HepG2 (cell line): ENCODE measurements at regions not wholly inside any gene's neighbourhood (a gene's known extent, or its start where the extent isn't known, plus 50 kb on each side); places are given as distances from the start of the nearest gene placed in this dataset.

Experiments used
- ATAC-seq: fragments of 200-7000 bp; cut with Tn5 transposase; 3 replicates; pipeline ENCODE4 v1.9.1; 2020; ENCODE audit warnings: mild to moderate bottlenecking, moderate library complexity
- BruUV-seq: library from RNA; stranded (reverse); fragments of 400-500 nt; replicated peaks from 2 replicates; lab custom pipeline; 2021; lab: Mats Ljungman, UMichigan
- CTCF ChIA-PET: fragments of 300-600 bp; formaldehyde crosslinking; extraction: SDS; loops from one replicate; lab custom pipeline; 2021; ENCODE audit warnings: low total read pairs, inconsistent platforms, low intra/inter-chr PET ratio; lab: Yijun Ruan, JAX
- POLR2A ChIA-PET: fragments of 350-600 bp; sonication (Branson Sonifier 250); formaldehyde crosslinking; loops from one replicate; lab custom pipeline; 2020; ENCODE audit warnings: antibody characterized with exemption, inconsistent platforms; lab: Yijun Ruan, JAX
- DNase-seq: peaks from one replicate; pipeline ENCODE4 v3.0.0-alpha.2; 2015; ENCODE audit warnings: low spot score
- FAIRE-seq: peaks from 3 replicates; lab custom pipeline; 2011; peaks lifted over from hg19 to GRCh38; lab: Jason Lieb, UNC
- H2AFZ ChIP-seq: one replicate; pipeline ENCODE4 v1.6.1; 2011; ENCODE audit warnings: low read length, inconsistent platforms
- H3K27ac ChIP-seq: fragments of 300-600 bp; 3 replicates; pipeline ENCODE4 v1.8.0; 2011; ENCODE audit warnings: mixed run types, mild to moderate bottlenecking, mixed read lengths, low read length, inconsistent platforms; ENCODE audit not compliant: insufficient read depth; ENCODE audit errors: extremely low read length
- H3K27me3 ChIP-seq, 2 experiments: fragments of 200-600 bp in 1 of 2; 2 replicates in 1 of 2; 3 replicates in 1 of 2; pipeline versions ENCODE4 v1.6.0 to v1.8.0; 2011; ENCODE audit warnings: low read length in 2 of 2, mild to moderate bottlenecking in 2 of 2, moderate library complexity in 2 of 2, inconsistent platforms in 1 of 2; ENCODE audit not compliant: insufficient read depth in 2 of 2, control insufficient read depth in 1 of 2
- H3K36me3 ChIP-seq, 2 experiments: fragments of 200-600 bp in 1 of 2; replicated peaks in 1 of 2; 2 replicates in 1 of 2; 3 replicates in 1 of 2; pipeline versions ENCODE4 v1.5.1 to v1.8.0; 2011; ENCODE audit warnings: low read length in 2 of 2, inconsistent platforms in 1 of 2; ENCODE audit not compliant: insufficient read depth in 2 of 2, control insufficient read depth in 1 of 2
- H3K4me1 ChIP-seq: 2 replicates; pipeline ENCODE4 v1.5.1; 2012; ENCODE audit warnings: low read length, inconsistent platforms; ENCODE audit not compliant: insufficient read depth
- H3K4me2 ChIP-seq: 2 replicates; pipeline ENCODE4 v1.6.0; 2011; ENCODE audit warnings: low read depth, low read length, inconsistent platforms
- H3K4me3 ChIP-seq, 3 experiments: fragments of 200-600 bp in 1 of 3; sonication (generic), shearing (Covaris generic) in 1 of 3; replicated peaks in 1 of 3; 2 replicates each; pipeline ENCODE4 v1.5.1; 2011 to 2016; ENCODE audit warnings: low read length in 3 of 3, inconsistent platforms in 2 of 3, low read depth in 2 of 3, mild to moderate bottlenecking in 2 of 3, control low read depth in 1 of 3, mixed read lengths in 1 of 3; ENCODE audit not compliant: insufficient read depth in 1 of 3
- H3K79me2 ChIP-seq: one replicate; pipeline ENCODE4 v1.6.1; 2011; ENCODE audit warnings: low read length, inconsistent platforms; ENCODE audit not compliant: insufficient read depth
- H3K9ac ChIP-seq: 2 replicates; pipeline ENCODE4 v1.6.0; 2011; ENCODE audit warnings: mild to moderate bottlenecking, low read depth, low read length, inconsistent platforms; ENCODE audit not compliant: insufficient read depth
- H3K9me3 ChIP-seq: 2 replicates; pipeline ENCODE4 v1.5.1; 2012; ENCODE audit warnings: mild to moderate bottlenecking, low read length
- H4K20me1 ChIP-seq: 2 replicates; pipeline ENCODE4 v1.6.0; 2011; ENCODE audit warnings: inconsistent platforms, mild to moderate bottlenecking, low read length, moderate library complexity; ENCODE audit not compliant: insufficient read depth
- ATF3 ChIP-seq: sonication (generic); formaldehyde crosslinking; IDR thresholded peaks from 2 replicates; pipeline ENCODE4 v1.4.0; 2020; ENCODE audit warnings: missing genetic modification reagents
- FOXJ3 ChIP-seq: sonication (generic); formaldehyde crosslinking; IDR thresholded peaks from 2 replicates; pipeline ENCODE4 v1.4.0; 2020; ENCODE audit warnings: missing genetic modification reagents, mild to moderate bottlenecking, borderline replicate concordance
- MTF2 ChIP-seq: sonication (generic); formaldehyde crosslinking; IDR thresholded peaks from 2 replicates; pipeline ENCODE4 v1.5.0; 2020; ENCODE audit warnings: missing genetic modification reagents, borderline replicate concordance
- PTBP1 ChIP-seq: fragments of 200-400 bp; formaldehyde crosslinking; IDR thresholded peaks from 2 replicates; pipeline ENCODE4 v1.6.1; 2018; ENCODE audit warnings: low read length, low read depth; ENCODE audit not compliant: poor library complexity, severe bottlenecking
- ZBTB8A ChIP-seq: sonication (generic); formaldehyde crosslinking; IDR thresholded peaks from 2 replicates; pipeline ENCODE4 v1.4.0; 2020; ENCODE audit warnings: mild to moderate bottlenecking, low read depth, missing genetic modification reagents, borderline replicate concordance
- WGBS: methylation state at CpG from one replicate; pipeline ENCODE4 v1.1.6; 2017; ENCODE audit warnings: low lambda C conversion rate; 5-methylcytosine and 5-hydroxymethylcytosine counted together
- in situ Hi-C: cut with HindIII; loops from 2 replicates; pipeline ENCODE4 v1.10.0; 2017; ENCODE audit warnings: low pct_unique_long_range_greater_than_20kb; ENCODE audit not compliant: extremely low pct_ligation_motif_present
- intact Hi-C: fragments of 100-400 bp; cut with micrococcal nuclease; formaldehyde crosslinking; loops from one replicate; pipeline ENCODE4 v1.10.0; 2022; ENCODE audit not compliant: unreplicated experiment
- TF ChIP-seq, protein P1 (sequence below): sonication (generic); formaldehyde crosslinking; IDR thresholded peaks from 2 replicates; pipeline ENCODE4 v1.8.0; 2022; ENCODE audit warnings: mild to moderate bottlenecking, missing genetic modification reagents, borderline replicate concordance

GRCh38 chr19:30240904-30241695, 131.1 kb upstream of the ZNF536 start:
- Histone ChIP-seq H3K4me2 (no peak overlapping the region), H3K4me3 (no peak overlapping the region), H3K36me3 (no peaks in the 10 kb centered on the region), H3K9me3 (no peaks in the 10 kb centered on the region), H3K27ac (no peak overlapping the region), H3K9ac (no peak overlapping the region), H4K20me1 (no peaks in the 10 kb centered on the region), H3K79me2 (no peaks in the 10 kb centered on the region), H3K27me3 (peaks cover 0 to 9% of the 10 kb centered on the region in 2 experiments; a peak in 2 of 5 replicates), H2AFZ (no peak overlapping the region), H3K4me1 (no peaks in the 10 kb centered on the region)
- WGBS: 37% methylated on average over 9 of the region's 9 CpGs
- intact Hi-C loops: no loop called here
- CTCF ChIA-PET: no interaction called here
- POLR2A ChIA-PET: no interaction called here
- in situ Hi-C loops: no loop called here
- no peak for DNase-seq
- TF ChIP-seq ZBTB8A (CRISPR knock-in tag): no peak
- TF ChIP-seq FOXJ3: no peak
- TF ChIP-seq, protein P1, sequence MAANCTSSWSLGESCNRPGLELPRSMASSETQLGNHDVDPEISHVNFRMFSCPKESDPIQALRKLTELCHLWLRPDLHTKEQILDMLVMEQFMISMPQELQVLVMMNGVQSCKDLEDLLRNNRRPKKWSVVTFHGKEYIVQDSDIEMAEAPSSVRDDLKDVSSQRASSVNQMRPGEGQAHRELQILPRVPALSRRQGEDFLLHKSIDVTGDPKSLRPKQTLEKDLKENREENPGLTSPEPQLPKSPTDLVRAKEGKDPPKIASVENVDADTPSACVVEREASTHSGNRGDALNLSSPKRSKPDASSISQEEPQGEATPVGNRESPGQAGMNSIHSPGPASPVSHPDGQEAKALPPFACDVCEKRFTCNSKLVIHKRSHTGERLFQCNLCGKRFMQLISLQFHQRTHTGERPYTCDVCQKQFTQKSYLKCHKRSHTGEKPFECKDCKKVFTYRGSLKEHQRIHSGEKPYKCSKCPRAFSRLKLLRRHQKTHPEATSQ (CRISPR knock-in tag): no peak
- no peak for TF ChIP-seq PTBP1
- TF ChIP-seq MTF2 (CRISPR knock-in tag): no peak
- no peak for TF ChIP-seq ATF3 (CRISPR knock-in tag)
- no peak for ATAC-seq
- BruUV-seq: no TSS peak
- FAIRE-seq: no peak
